HFF-Myc (cell line): ENCODE measurements at regions not wholly inside any gene's neighbourhood (a gene's known extent, or its start where the extent isn't known, plus 50 kb on each side); places are given as distances from the start of the nearest gene placed in this dataset.

ENCODE experiments used
- DNase-seq: peaks from one replicate; pipeline ENCODE4 v3.0.0-alpha.2; 2011; ENCODE audit warnings: low read depth; ENCODE audit errors: extremely low read depth
- H3K4me3 ChIP-seq: replicated peaks from 2 replicates; pipeline ENCODE4 v1.5.1; 2011; ENCODE audit warnings: low read depth, mild to moderate bottlenecking, control low read depth, low read length
- CTCF ChIP-seq: IDR thresholded peaks from 2 replicates; pipeline ENCODE4 v1.5.1; 2012; ENCODE audit warnings: mild to moderate bottlenecking, low read depth, low read length, control low read depth; ENCODE audit errors: missing control alignments

- H3K4me3 ChIP-seq: no peak overlapping the region
- no peak for TF ChIP-seq CTCF
- no peak for DNase-seq
Measured at GRCh38 chr20:22385602-22386305, 198.6 kb downstream of the FOXA2 start.

- TF ChIP-seq CTCF: no peak
- DNase-seq: no peak
- no peak overlapping the region for H3K4me3 ChIP-seq
Measured at GRCh38 chr20:22384978-22385377, 199.4 kb downstream of the FOXA2 start.

DNA sequence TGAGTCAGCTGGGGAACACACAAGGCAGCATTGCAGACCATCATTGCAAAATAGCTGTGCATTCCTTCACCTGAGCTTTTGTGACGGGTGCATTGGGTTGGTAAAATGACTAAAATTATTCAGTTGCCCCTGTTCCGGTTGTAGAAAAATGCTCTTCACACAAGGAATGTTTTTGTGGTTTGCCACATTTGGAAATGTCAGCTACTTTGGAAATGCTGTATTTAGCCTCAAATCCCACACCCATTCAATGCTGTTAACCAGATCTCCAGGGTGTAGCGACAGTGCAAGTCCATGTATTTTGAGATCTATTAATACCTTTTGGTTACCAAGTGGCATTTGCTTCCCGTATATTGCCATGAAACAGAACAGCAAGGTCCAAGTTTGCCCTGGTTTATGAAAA lies 201.2 kb downstream of the FOXA2 start:
- no peak for TF ChIP-seq CTCF
- no peak for DNase-seq
- H3K4me3 ChIP-seq: no peak overlapping the region

- no peak overlapping the region for H3K4me3 ChIP-seq
- DNase-seq: no peak
- no peak for TF ChIP-seq CTCF
Measured at GRCh38 chr20:22382742-22383141, 201.6 kb downstream of the FOXA2 start.

DNA sequence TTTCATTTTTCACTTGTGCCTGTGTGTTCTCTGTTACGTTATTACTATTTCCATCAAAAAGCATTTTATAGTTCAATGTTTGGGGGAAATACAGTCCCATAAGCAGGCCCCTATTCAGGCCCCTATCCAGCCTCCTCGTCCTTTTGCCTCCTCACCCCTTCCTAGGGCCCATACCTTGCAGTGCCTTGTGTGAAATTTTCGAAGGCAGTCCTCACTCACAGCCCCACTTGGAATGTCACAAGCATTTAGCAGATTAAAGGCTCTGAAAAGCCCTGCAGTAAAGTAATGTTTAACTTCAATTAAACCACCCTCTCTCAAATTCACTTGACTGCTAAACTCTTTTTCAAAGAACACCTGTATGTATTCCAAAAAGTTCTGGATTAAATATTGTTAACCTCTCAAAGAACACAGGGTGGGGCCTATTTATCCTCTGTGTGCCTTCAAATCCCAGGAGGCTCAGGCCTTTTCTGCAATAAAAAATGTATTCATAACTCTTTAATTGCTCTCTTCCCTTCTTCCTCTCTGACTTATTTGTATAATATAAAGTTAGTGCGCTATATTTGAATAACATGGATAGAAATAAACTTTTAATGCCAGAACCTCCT lies 202.5 kb downstream of the FOXA2 start:
- no peak for TF ChIP-seq CTCF
- DNase-seq: no peak
- no peak overlapping the region for H3K4me3 ChIP-seq

GRCh38 chr20:22379472-22379871 lies 204.9 kb downstream of the FOXA2 start:
- no peak overlapping the region for H3K4me3 ChIP-seq
- TF ChIP-seq CTCF: no peak
- DNase-seq: no peak
